SK-N-SH treated with all-trans-retinoic acid at 6 μM for 48 hours (cell line): ENCODE measurements at regions not wholly inside any gene's neighbourhood (a gene's known extent, or its start where the extent isn't known, plus 50 kb on each side); places are given as distances from the start of the nearest gene placed in this dataset.
A peak's percentile ranks its signal among the peaks of the same experiment; 100 is the strongest.

Experiments used
- ATAC-seq: fragments of 200-7000 bp; cut with Tn5 transposase; 3 replicates; pipeline ENCODE4 v1.9.1; 2020; ENCODE audit warnings: mild to moderate bottlenecking, moderate library complexity
- ARNTL ChIP-seq: fragments of 450-650 bp; formaldehyde crosslinking; IDR thresholded peaks from 2 replicates; pipeline ENCODE4 v1.5.0; 2020; ENCODE audit warnings: low read depth, mild to moderate bottlenecking, moderate library complexity, borderline replicate concordance
- BACH2 ChIP-seq: fragments of 250-450 bp; sonication (Bioruptor Pico); IDR thresholded peaks from 2 replicates; pipeline ENCODE4 v1.9.0; 2021; ENCODE audit warnings: mild to moderate bottlenecking, borderline replicate concordance
- CSDC2 ChIP-seq: fragments of 250-450 bp; sonication (Bioruptor Pico); IDR thresholded peaks from 2 replicates; pipeline ENCODE4 v1.5.0; 2020; ENCODE audit warnings: mild to moderate bottlenecking, moderate library complexity
- ESRRG ChIP-seq: fragments of 250-450 bp; sonication (Bioruptor Pico); IDR thresholded peaks from 2 replicates; pipeline ENCODE4 v1.6.1; 2021; ENCODE audit warnings: mild to moderate bottlenecking
- GLIS3 ChIP-seq: fragments of 250-450 bp; sonication (Bioruptor Pico); IDR thresholded peaks from 2 replicates; pipeline ENCODE4 v1.5.0; 2020; ENCODE audit warnings: mild to moderate bottlenecking, moderate library complexity
- ISL1 ChIP-seq: fragments of 250-450 bp; sonication (Bioruptor Pico); IDR thresholded peaks from 2 replicates; pipeline ENCODE4 v2.1.2; 2022; ENCODE audit warnings: mild to moderate bottlenecking, moderate library complexity
- OSR1 ChIP-seq: fragments of 250-450 bp; sonication (Bioruptor Pico); IDR thresholded peaks from 2 replicates; pipeline ENCODE4 v1.8.0; 2022; ENCODE audit warnings: moderate library complexity, mild to moderate bottlenecking, inconsistent platforms
- PPARA ChIP-seq: fragments of 250-450 bp; sonication (Bioruptor Pico); IDR thresholded peaks from 2 replicates; pipeline ENCODE4 v1.5.0; 2020; ENCODE audit warnings: mild to moderate bottlenecking, borderline replicate concordance
- RARB ChIP-seq: fragments of 250-450 bp; sonication (Bioruptor Pico); IDR thresholded peaks from 2 replicates; pipeline ENCODE4 v1.8.0; 2021; ENCODE audit warnings: mild to moderate bottlenecking, moderate library complexity
- SNAI2 ChIP-seq: fragments of 250-450 bp; sonication (Bioruptor Pico); IDR thresholded peaks from 2 replicates; pipeline ENCODE4 v1.5.0; 2020; ENCODE audit warnings: mild to moderate bottlenecking, moderate library complexity
- TCF4 ChIP-seq: fragments of 250-450 bp; sonication (Bioruptor Pico); IDR thresholded peaks from 2 replicates; pipeline ENCODE4 v1.8.0; 2021; ENCODE audit warnings: mild to moderate bottlenecking, moderate library complexity, borderline replicate concordance
- TOX ChIP-seq: fragments of 250-450 bp; sonication (Bioruptor Pico); IDR thresholded peaks from 2 replicates; pipeline ENCODE4 v1.8.0; 2021; ENCODE audit warnings: mild to moderate bottlenecking, moderate library complexity, borderline replicate concordance
- ZFP30 ChIP-seq: fragments of 450-650 bp; formaldehyde crosslinking; IDR thresholded peaks from 2 replicates; pipeline ENCODE4 v1.5.0; 2022; ENCODE audit warnings: mild to moderate bottlenecking, moderate library complexity
- ZNF565 ChIP-seq: fragments of 450-650 bp; formaldehyde crosslinking; conservative IDR thresholded peaks from 2 replicates; pipeline ENCODE4 v1.5.0; 2020; ENCODE audit warnings: low read depth, mild to moderate bottlenecking, moderate library complexity
- ZNF70 ChIP-seq: fragments of 450-650 bp; formaldehyde crosslinking; IDR thresholded peaks from 2 replicates; pipeline ENCODE4 v1.5.0; 2020; ENCODE audit warnings: mild to moderate bottlenecking, moderate library complexity
- ZNF8 ChIP-seq: fragments of 450-650 bp; formaldehyde crosslinking; IDR thresholded peaks from 2 replicates; pipeline ENCODE4 v1.5.0; 2020; ENCODE audit warnings: mild to moderate bottlenecking, moderate library complexity
- TF ChIP-seq, protein P1 (sequence below): fragments of 250-450 bp; sonication (Bioruptor Pico); IDR thresholded peaks from 2 replicates; pipeline ENCODE4 v1.8.0; 2020; ENCODE audit warnings: mild to moderate bottlenecking, moderate library complexity, borderline replicate concordance
- TF ChIP-seq, protein P2 (sequence below): fragments of 250-450 bp; sonication (Bioruptor Pico); IDR thresholded peaks from 2 replicates; pipeline ENCODE4 v1.5.1; 2021; ENCODE audit warnings: mild to moderate bottlenecking, moderate library complexity
- TF ChIP-seq, protein P3 (sequence below): fragments of 250-450 bp; sonication (Bioruptor Pico); IDR thresholded peaks from 2 replicates; pipeline ENCODE4 v1.5.1; 2020; ENCODE audit warnings: low read depth, mild to moderate bottlenecking, moderate library complexity

DNA sequence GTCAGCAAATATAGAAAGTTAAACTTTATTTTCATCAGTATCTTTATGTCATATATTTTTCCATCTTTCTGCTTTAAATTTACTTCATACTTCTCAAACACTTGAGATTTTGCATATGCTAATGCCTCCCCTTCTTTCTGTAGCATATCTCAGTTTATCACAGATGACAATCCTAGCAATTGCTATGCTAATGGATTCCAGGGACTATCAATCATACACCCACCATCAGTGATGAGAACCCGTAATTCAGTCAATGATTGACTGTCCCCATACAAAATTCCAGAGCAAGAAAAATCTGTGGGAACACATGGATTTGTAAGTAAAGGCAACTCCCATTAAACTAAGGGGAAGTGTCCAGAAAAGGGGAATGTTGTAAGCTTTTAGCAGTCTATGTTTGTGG, 432.4 kb upstream of the SEMA3D start:
- TF ChIP-seq ZNF565 (CRISPR knock-in tag) (no peak), ESRRG (no peak), SNAI2 (CRISPR knock-in tag) (no peak)
- TF ChIP-seq, protein P1, sequence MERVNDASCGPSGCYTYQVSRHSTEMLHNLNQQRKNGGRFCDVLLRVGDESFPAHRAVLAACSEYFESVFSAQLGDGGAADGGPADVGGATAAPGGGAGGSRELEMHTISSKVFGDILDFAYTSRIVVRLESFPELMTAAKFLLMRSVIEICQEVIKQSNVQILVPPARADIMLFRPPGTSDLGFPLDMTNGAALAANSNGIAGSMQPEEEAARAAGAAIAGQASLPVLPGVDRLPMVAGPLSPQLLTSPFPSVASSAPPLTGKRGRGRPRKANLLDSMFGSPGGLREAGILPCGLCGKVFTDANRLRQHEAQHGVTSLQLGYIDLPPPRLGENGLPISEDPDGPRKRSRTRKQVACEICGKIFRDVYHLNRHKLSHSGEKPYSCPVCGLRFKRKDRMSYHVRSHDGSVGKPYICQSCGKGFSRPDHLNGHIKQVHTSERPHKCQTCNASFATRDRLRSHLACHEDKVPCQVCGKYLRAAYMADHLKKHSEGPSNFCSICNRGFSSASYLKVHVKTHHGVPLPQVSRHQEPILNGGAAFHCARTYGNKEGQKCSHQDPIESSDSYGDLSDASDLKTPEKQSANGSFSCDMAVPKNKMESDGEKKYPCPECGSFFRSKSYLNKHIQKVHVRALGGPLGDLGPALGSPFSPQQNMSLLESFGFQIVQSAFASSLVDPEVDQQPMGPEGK (CRISPR knock-in tag): no peak
- ATAC-seq: no peak

DNA sequence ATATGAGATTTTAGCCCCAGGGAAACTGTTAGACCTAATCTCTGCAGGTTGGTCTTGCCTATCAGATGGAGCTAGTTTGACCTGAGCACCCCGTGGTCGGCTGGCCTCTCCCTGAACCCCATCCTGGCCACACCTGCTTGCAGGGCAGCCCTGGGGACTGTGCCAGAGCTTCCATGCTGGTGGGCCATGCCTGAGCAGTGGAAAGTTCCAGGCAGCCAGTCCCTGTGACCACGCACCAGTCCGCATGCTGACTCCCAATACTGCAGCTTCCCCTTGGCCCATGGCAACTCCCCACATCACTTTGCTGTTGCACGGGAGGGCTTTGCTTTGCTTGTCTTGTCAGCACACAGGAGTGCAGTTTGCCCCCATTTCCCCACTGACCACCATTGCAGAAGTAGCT, 427.8 kb upstream of the SEMA3D start:
- TF ChIP-seq ZNF70 (CRISPR knock-in tag) (no peak), ARNTL (CRISPR knock-in tag) (no peak), ZNF8 (CRISPR knock-in tag) (no peak)
- TF ChIP-seq, all 23 proteins: peak for 0
- no peak for ATAC-seq

DNA sequence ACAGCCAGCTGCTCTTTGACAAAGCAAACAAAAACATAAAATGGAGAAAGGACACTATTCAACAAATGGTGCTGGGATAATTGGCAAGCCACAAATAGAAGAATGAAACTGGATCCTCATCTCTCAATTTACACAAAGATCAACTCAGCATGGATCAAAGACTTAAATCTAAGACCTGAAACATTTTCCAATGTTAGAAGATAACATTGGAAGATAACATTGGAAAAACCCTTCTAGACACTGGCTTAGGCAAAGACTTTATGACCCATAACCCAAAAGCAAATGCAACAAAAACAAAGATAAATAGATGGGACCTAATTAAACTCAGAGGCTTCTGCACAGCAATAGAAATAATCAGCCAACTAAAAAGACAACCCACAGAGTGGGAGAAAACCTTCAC, 425.7 kb upstream of the SEMA3D start:
- no peak for ATAC-seq
- no peak for TF ChIP-seq ESRRG
- TF ChIP-seq ZNF8 (CRISPR knock-in tag): no peak
- no peak for TF ChIP-seq TCF4
- no peak for TF ChIP-seq ARNTL (CRISPR knock-in tag)
- TF ChIP-seq, protein P1 (CRISPR knock-in tag): no peak
- TF ChIP-seq SNAI2 (CRISPR knock-in tag): no peak
- TF ChIP-seq, protein P2, sequence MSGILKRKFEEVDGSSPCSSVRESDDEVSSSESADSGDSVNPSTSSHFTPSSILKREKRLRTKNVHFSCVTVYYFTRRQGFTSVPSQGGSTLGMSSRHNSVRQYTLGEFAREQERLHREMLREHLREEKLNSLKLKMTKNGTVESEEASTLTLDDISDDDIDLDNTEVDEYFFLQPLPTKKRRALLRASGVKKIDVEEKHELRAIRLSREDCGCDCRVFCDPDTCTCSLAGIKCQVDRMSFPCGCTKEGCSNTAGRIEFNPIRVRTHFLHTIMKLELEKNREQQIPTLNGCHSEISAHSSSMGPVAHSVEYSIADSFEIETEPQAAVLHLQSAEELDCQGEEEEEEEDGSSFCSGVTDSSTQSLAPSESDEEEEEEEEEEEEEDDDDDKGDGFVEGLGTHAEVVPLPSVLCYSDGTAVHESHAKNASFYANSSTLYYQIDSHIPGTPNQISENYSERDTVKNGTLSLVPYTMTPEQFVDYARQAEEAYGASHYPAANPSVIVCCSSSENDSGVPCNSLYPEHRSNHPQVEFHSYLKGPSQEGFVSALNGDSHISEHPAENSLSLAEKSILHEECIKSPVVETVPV (CRISPR knock-in tag): no peak
- no peak for TF ChIP-seq ZNF565 (CRISPR knock-in tag)

DNA sequence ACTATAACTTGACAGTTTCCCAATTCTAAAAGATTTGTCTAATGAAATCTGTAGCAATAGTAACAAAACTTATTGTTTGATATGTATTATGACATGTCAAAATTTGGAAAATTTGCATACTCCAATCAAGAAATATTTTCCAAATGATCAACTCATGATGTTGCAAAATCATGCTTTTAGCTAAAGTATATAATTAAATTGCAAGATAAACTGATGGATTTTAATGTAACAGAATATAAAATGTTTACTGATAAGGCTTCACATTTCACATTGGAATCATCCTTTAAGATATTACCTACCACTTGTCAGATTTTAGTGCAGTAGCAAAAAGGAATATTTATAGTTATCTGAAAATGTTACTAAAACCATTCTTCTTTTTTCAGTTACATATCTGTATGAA, 421.9 kb upstream of the SEMA3D start:
- ATAC-seq: no peak
- TF ChIP-seq ISL1: peak; percentile 91
- TF ChIP-seq ZNF8 (CRISPR knock-in tag): no peak
- TF ChIP-seq, all 23 proteins: peak for 1

DNA sequence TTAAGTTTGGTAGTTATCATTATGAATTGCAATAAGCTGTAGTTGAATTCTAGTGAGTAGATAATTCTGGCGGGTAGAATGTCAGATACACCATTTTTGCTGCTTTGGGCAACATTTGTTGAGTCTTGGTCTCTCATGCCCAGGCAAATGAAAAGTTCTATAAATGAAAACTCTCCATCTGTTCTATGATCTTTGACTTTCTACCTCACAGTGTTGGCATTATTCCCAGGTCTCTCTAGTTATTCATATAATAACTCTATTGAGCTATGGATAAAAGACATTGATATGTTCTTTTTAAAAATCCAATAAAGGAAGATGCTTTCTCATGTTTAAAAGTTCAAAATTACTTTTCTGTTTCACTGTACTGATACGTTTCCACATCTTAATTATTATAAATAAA, 415.3 kb upstream of the SEMA3D start:
- ATAC-seq: 0 out of 3 replicates have a peak, but pooled peaks have one; percentile 30

DNA sequence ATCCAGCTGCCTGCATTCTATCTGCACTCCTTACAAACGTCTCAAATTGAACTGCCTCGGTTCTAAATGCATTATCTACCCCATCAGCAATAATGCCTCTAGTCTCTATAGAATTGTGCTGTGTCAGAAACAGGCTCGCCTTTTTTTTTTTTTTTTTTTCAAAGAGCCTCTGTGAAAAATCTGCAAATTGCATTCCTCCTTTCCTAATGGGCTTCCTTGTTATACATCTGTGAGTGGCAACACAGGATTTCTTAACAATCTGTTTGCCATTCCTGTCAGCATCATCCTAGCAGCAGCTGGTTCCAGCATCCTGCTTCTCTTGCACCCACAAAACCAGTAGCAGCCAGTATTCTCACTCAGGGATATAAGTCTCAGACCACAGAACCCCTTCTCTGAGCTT, 413.5 kb upstream of the SEMA3D start:
- no peak for TF ChIP-seq OSR1 (CRISPR knock-in tag)
- no peak for TF ChIP-seq ISL1
- no peak for TF ChIP-seq RARB (CRISPR knock-in tag)
- TF ChIP-seq CSDC2 (CRISPR knock-in tag): no peak
- TF ChIP-seq BACH2: no peak
- TF ChIP-seq ZNF8 (CRISPR knock-in tag): no peak
- no peak for TF ChIP-seq PPARA (CRISPR knock-in tag)
- TF ChIP-seq ZNF70 (CRISPR knock-in tag): no peak
- TF ChIP-seq SNAI2 (CRISPR knock-in tag): no peak
- TF ChIP-seq GLIS3 (CRISPR knock-in tag): no peak
- TF ChIP-seq, protein P1 (CRISPR knock-in tag): no peak
- TF ChIP-seq, protein P3, sequence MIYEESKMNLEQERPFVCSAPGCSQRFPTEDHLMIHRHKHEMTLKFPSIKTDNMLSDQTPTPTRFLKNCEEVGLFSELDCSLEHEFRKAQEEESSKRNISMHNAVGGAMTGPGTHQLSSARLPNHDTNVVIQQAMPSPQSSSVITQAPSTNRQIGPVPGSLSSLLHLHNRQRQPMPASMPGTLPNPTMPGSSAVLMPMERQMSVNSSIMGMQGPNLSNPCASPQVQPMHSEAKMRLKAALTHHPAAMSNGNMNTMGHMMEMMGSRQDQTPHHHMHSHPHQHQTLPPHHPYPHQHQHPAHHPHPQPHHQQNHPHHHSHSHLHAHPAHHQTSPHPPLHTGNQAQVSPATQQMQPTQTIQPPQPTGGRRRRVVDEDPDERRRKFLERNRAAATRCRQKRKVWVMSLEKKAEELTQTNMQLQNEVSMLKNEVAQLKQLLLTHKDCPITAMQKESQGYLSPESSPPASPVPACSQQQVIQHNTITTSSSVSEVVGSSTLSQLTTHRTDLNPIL (CRISPR knock-in tag): no peak
- TF ChIP-seq ARNTL (CRISPR knock-in tag): no peak
- no peak for TF ChIP-seq TOX (CRISPR knock-in tag)
- no peak for TF ChIP-seq ZFP30 (CRISPR knock-in tag)
- no peak for TF ChIP-seq TCF4
- no peak for TF ChIP-seq ESRRG
- TF ChIP-seq, all 23 proteins: peak for 0
- peak; percentile 57; the same call in 2 of the 3 replicates for ATAC-seq

More for the DNA sequence above, 415.3 kb upstream of the SEMA3D start:
- TF ChIP-seq TCF4: no peak
- TF ChIP-seq ISL1: 0 out of 2 replicates have a peak, but pooled peaks have one; percentile 23
- TF ChIP-seq ZNF70 (CRISPR knock-in tag): no peak
- TF ChIP-seq GLIS3 (CRISPR knock-in tag): no peak
